A673 (cell line): ENCODE measurements at regions not wholly inside any gene's neighbourhood (a gene's known extent, or its start where the extent isn't known, plus 50 kb on each side); places are given as distances from the start of the nearest gene placed in this dataset.

Experiments used
- BruUV-seq: library from RNA; stranded (reverse); fragments of 400-500 nt; replicated peaks from 2 replicates; lab custom pipeline; 2021; lab: Mats Ljungman, UMichigan
- CTCF ChIA-PET: fragments of 300-600 bp; sonication (Branson Sonifier 250); formaldehyde crosslinking; loops from one replicate; lab custom pipeline; 2022; ENCODE audit warnings: antibody characterized with exemption; lab: Charles Lee
- POLR2A ChIA-PET: fragments of 300-600 bp; sonication (Branson Sonifier 250); formaldehyde crosslinking; loops from one replicate; lab custom pipeline; 2022; ENCODE audit warnings: antibody characterized with exemption; ENCODE audit not compliant: low non-redundant PET; lab: Charles Lee
- DNase-seq: peaks from one replicate; pipeline ENCODE4 v3.0.0-alpha.2; 2015; ENCODE audit warnings: low spot score
- H3K27ac ChIP-seq: fragments of 200-600 bp; sonication (generic); 2 replicates; pipeline ENCODE4 v1.5.1; 2016; ENCODE audit warnings: mixed run types, low read depth, mild to moderate bottlenecking, mixed read lengths, antibody characterized with exemption, low read length; ENCODE audit not compliant: poor library complexity, severe bottlenecking
- H3K27me3 ChIP-seq: fragments of 200-600 bp; sonication (generic); replicated peaks from 2 replicates; pipeline ENCODE4 v1.6.1; 2017; ENCODE audit warnings: mixed run types, low read depth, mild to moderate bottlenecking, mixed read lengths, antibody characterized with exemption, low read length; ENCODE audit not compliant: insufficient read depth, poor library complexity
- H3K36me3 ChIP-seq: fragments of 200-600 bp; sonication (generic); 2 replicates; pipeline ENCODE4 v1.6.1; 2016; ENCODE audit warnings: mixed run types, mild to moderate bottlenecking, mixed read lengths, antibody characterized with exemption, low read length; ENCODE audit not compliant: insufficient read depth, poor library complexity, severe bottlenecking
- H3K4me1 ChIP-seq: fragments of 200-600 bp; sonication (generic); 2 replicates; pipeline ENCODE4 v1.6.1; 2017; ENCODE audit warnings: mixed run types, mild to moderate bottlenecking, mixed read lengths, antibody characterized with exemption, low read length; ENCODE audit not compliant: insufficient read depth, poor library complexity, severe bottlenecking
- H3K4me3 ChIP-seq: fragments of 200-600 bp; sonication (generic); 2 replicates; pipeline ENCODE4 v1.5.1; 2016; ENCODE audit warnings: low read depth, mixed run types, mild to moderate bottlenecking, mixed read lengths, low read length; ENCODE audit not compliant: poor library complexity, severe bottlenecking
- H3K9me3 ChIP-seq: fragments of 200-600 bp; sonication (generic); 2 replicates; pipeline ENCODE4 v1.6.1; 2016; ENCODE audit warnings: mixed run types, low read depth, mild to moderate bottlenecking, mixed read lengths, antibody characterized with exemption, low read length; ENCODE audit not compliant: poor library complexity, severe bottlenecking
- EZH2 ChIP-seq: fragments of 200-600 bp; sonication (generic); IDR thresholded peaks from 2 replicates; pipeline ENCODE4 v1.6.1; 2017; ENCODE audit warnings: borderline replicate concordance, low read depth, mild to moderate bottlenecking, mixed read lengths, antibody characterized with exemption, low read length; ENCODE audit not compliant: poor library complexity, severe bottlenecking
- intact Hi-C: fragments of 100-400 bp; cut with micrococcal nuclease; formaldehyde crosslinking; loops from one replicate; pipeline ENCODE4 v1.10.0; 2022; ENCODE audit not compliant: unreplicated experiment
- TF ChIP-seq, protein P1 (sequence below): fragments of 300-800, 200-600 bp; sonication (generic); conservative IDR thresholded peaks from 2 replicates; pipeline ENCODE4 v1.5.1; 2017; ENCODE audit warnings: low read depth, mild to moderate bottlenecking, antibody characterized with exemption, low read length, moderate library complexity, mixed read lengths

DNA sequence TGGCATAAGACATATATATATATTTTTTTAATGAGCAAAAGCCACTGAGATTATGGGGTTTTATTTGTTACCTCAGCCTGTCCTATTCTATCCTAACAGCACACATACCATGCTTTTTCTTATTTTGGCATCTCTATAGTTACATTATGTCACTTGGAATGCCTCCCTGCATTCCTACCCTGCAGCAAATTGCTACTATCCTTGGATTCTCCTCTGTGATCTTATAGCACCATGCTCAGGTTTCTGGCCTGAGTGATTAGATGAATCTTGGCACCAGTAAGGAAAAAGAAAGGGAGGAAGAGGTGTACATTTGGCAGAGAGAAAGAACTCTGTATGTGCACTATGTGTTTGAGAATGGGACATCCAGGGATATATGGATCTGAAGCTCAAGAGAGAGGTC lies 86.3 kb upstream of the PELI1 start:
- TF ChIP-seq, protein P1, sequence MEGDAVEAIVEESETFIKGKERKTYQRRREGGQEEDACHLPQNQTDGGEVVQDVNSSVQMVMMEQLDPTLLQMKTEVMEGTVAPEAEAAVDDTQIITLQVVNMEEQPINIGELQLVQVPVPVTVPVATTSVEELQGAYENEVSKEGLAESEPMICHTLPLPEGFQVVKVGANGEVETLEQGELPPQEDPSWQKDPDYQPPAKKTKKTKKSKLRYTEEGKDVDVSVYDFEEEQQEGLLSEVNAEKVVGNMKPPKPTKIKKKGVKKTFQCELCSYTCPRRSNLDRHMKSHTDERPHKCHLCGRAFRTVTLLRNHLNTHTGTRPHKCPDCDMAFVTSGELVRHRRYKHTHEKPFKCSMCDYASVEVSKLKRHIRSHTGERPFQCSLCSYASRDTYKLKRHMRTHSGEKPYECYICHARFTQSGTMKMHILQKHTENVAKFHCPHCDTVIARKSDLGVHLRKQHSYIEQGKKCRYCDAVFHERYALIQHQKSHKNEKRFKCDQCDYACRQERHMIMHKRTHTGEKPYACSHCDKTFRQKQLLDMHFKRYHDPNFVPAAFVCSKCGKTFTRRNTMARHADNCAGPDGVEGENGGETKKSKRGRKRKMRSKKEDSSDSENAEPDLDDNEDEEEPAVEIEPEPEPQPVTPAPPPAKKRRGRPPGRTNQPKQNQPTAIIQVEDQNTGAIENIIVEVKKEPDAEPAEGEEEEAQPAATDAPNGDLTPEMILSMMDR: no peak
- no peak for TF ChIP-seq EZH2
- H3K4me3 ChIP-seq: no peak overlapping the region
- POLR2A ChIA-PET: no interaction called here
- no peak for DNase-seq
- no peaks in the 10 kb centered on the region for H3K27me3 ChIP-seq
- no peaks in the 10 kb centered on the region for H3K36me3 ChIP-seq
- H3K4me1 ChIP-seq: peaks cover 9% of the 10 kb centered on the region
- CTCF ChIA-PET: no interaction called here
- intact Hi-C loops: no loop called here
- H3K27ac ChIP-seq: no peak overlapping the region
- H3K9me3 ChIP-seq: no peaks in the 10 kb centered on the region
- BruUV-seq: no TSS peak

DNA sequence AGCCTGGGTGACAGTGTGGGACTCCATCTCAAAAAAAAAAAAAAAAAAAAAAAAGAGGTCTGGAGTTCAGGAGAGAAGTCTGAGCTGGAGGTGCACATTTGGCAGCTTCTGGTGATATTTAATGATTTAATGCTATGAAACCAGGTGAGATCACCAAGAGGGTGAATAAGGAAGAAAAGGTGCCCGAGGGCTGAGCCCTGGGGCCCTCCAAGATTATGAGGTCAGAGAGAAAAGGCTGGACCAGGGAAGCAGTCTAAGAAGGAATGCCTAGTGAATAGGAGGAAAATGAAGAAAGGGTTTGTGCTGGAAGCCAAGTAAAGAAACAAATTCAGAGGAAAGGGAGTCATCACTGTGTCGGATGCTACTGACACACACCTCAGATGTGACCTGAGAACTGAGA lies 88.0 kb upstream of the PELI1 start:
- peaks cover 7% of the 10 kb centered on the region for H3K4me1 ChIP-seq
- TF ChIP-seq EZH2: no peak
- TF ChIP-seq, protein P1: no peak
- no peaks in the 10 kb centered on the region for H3K27me3 ChIP-seq
- ChIA-PET CTCF (no interaction called here), POLR2A (no interaction called here)
- H3K9me3 ChIP-seq: no peaks in the 10 kb centered on the region
- BruUV-seq: no TSS peak
- no peak overlapping the region for H3K27ac ChIP-seq
- intact Hi-C loops: no loop called here
- no peak for DNase-seq
- H3K4me3 ChIP-seq: no peak overlapping the region
- H3K36me3 ChIP-seq: no peaks in the 10 kb centered on the region

DNA sequence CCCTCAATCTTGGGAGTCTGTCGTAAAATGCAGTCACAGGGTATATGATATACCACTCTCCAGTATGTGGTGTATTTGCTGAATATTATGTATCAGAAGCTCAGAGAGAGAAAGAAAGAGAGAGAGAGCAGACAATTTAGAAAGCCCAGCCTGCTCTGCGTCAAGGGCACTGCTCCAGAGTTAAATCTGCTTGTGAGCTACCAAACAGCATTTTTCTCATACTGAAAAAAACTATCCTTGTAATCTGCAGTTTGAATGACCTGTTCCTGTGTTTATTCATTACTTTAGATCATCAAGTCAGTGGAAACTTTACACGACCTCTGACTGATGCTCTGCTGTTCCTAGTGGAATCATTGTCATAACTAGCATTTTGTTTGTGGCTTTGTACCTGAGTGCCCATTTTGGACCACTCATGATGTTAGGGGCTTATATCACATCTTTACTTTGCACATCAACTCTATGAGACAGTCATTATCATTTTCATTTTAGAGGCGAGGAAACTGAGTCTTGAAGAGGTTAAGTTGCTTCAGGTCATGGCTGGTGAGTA lies 89.2 kb upstream of the PELI1 start:
- Histone ChIP-seq H3K4me3 (no peak overlapping the region), H3K27ac (no peak overlapping the region), H3K27me3 (no peaks in the 10 kb centered on the region), H3K9me3 (no peaks in the 10 kb centered on the region), H3K36me3 (no peaks in the 10 kb centered on the region), H3K4me1 (no peaks in the 10 kb centered on the region)
- intact Hi-C loops: no loop called here
- TF ChIP-seq, protein P1: no peak
- no peak for TF ChIP-seq EZH2
- CTCF ChIA-PET: no interaction called here
- POLR2A ChIA-PET: no interaction called here
- DNase-seq: no peak
- BruUV-seq: no TSS peak
